Activated CD4-positive, alpha-beta T cell treated with anti-CD3 and anti-CD28 coated beads, Interleukin-2, Interleukin-6, amounts not matched to agents 100 ng/mL and 50 ng/mL, durations not matched to agents 16 hours and 8 hours (primary cell): ENCODE measurements at regions not wholly inside any gene's neighbourhood (a gene's known extent, or its start where the extent isn't known, plus 50 kb on each side); places are given as distances from the start of the nearest gene placed in this dataset.
"Not testable (repeated sequence)": the region's sequence is repeated elsewhere in the genome, so short reads cannot be mapped to it uniquely, and the experiment has no call there.

ENCODE experiments used
- DNase-seq: peaks from one replicate; pipeline ENCODE4 v3.0.0-alpha.2; 2020

DNA sequence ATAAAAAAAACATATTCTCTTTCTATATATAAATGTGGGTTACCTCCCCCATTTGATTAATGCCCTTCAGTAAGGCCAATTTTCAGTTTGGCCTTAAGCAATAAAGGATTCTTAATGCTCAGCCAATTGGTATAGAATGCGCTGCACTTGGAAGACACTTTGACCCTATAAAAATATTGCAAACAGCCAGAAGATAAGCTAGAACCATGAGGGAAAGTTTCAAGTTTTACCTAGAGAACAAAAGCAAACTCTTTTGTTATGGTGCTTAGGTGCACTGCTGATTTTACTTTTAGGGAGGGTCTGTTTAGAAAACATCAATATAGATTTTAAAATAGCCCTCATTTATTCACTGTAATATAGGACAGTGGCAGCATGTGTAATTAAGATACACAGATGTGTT lies 251.6 kb upstream of the SLC16A7 start:
- DNase-seq = no peak

DNA sequence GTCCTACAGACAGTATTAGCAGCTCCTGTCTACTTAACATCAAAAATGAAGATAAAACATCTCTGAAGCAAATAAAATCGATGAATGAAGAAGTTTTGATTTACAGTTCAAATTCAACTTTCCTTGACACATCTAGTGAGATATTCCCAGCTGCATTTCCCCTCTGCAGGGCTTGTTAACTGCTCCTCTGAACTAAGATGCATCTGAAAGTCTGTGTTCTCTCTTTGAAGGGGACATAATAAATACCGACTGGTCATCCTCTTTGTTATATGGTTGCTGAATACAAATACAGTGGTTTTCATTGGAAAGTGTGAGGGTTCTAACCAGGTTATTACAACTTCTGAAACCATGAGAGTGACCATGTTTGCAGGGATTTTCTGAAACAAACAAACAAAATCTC lies 266.4 kb upstream of the SLC16A7 start:
- DNase-seq = no peak

DNA sequence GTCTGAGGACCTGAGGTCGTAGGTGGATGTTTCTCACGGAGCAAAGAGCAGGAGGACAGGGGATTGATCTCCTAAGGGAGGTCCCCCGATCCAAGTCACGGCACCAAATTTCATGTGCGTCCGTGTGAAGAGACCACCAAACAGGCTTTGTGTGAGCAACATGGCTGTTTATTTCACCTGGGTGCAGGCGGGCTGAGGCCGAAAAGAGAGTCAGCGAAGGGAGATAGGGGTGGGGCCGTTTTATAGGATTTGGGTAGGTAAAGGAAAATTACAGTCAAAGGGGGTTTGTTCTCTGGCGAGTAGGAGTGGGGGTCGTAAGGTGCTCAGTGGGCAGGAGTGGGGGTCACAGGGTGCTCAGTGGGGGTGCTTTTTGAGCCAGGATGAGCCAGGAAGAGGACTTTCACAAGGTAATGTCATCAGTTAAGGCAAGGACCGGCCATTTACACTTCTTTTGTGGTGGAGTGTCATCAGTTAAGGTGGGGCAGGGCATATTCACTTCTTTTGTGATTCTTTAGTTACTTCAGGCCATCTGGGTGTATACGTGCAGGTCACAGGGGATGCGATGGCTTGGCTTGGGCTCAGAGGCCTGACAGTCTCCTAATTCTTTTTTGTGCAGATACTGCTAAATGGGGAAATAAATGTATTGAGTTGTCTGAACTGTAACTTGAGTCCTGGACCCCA lies 267.3 kb upstream of the SLC16A7 start:
- DNase-seq = not testable (repeated sequence)

DNA sequence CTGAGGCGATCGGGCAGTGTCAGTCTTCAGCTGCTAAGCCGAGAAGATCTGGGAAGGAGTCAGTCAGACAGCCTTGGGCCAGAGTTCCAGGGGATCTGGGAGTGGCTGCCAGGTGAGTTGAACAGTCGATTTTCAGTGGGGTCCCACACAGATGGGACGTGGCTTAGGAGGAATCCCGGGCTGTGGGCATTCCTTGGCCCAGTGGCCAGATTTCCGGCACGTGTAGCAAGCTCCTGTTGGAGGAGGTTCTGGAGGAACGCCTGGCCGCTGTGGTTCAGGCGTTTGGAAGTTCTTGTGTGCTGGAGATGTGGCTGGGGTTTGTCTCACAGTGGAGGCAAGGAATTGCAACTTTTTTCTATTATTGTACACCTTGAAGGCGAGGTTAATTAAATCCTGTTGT lies 269.4 kb upstream of the SLC16A7 start:
- not testable (repeated sequence) for DNase-seq

DNA sequence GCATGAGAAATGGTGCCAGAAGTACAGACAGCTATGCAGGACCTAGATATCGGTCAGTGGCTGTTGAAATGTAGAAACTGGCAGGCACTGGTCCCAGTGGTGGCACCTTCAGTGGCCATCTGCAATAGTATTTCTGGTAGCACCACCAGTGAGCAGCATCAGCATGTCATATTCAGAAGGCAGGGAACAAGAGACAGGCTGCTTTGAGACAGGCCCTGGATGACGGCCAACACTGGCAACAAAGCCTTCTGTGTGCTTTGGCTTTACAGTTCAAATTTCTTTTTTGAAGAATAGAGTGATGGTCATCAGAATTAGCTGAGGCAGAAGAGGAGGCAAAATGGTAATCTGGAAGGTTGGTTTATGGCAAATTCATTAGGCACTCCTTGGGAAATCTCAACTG lies 273.4 kb upstream of the SLC16A7 start:
- no peak for DNase-seq

DNA sequence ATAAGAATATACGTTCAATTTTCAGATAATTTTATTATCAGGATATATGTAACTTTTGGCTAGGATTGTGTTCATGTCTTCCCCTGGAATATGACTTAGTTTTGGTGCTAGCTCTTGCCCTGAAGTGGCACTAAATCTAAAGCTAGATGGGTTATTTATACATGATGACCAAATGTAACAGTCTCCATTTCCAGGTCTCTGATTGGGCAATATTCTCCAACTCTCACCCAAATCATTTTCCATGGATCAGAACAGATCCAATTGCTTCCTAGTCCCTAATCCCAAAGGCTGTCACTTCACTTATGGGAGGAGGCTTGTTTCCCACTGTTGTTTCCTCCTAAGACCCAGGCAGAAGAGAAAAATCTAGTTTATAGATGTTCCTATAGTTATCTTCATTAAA lies 274.6 kb upstream of the SLC16A7 start:
- no peak for DNase-seq

GRCh38 chr12:59320112-59320511 lies 275.7 kb upstream of the SLC16A7 start:
- DNase-seq = no peak

GRCh38 chr12:59318940-59319339 lies 276.9 kb upstream of the SLC16A7 start:
- DNase-seq = no peak

GRCh38 chr12:59317598-59317997 lies 278.2 kb upstream of the SLC16A7 start:
- DNase-seq = no peak

GRCh38 chr12:59316938-59317337 lies 278.9 kb upstream of the SLC16A7 start:
- DNase-seq = no peak

DNA sequence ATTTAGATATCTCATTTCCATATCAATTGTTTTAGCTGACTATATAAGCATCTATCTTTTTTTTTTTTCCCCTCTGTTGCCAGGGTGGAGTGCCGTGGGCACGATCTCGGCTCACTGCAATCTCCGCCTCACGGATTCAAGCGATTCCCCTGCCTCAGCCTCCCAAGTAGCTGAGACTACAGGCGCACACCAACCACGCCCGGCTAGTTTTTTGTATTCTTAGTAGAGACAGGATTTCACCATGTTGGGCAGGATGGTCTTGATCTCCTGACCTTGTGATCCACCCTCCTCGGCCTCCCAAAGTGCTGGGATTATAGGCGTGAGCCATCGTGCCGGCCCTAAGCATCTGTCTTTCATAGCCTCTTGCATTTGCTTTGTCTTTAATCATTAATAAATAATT lies 279.5 kb upstream of the SLC16A7 start:
- DNase-seq = not testable (repeated sequence)

DNA sequence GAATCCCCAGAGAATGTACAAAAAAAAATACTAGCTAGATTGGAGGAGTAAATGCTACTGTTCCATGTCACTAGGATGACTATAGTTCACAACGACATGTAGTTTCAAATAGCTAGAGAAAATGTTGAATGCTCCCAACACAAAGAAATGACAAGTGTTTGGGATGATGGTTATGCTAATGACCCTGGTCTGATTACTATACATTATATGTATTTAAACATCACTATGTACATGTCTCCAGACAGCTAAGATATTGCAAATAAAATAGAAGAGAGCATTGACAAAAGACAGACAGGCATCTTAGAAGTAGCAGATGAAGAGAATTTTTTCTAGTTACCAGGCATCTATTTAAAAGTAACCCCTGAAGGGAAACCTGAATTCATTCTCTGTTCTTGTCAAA lies 281.6 kb upstream of the SLC16A7 start:
- no peak for DNase-seq

GRCh38 chr12:59304077-59304721 lies 291.6 kb upstream of the SLC16A7 start:
- DNase-seq = no peak

DNA sequence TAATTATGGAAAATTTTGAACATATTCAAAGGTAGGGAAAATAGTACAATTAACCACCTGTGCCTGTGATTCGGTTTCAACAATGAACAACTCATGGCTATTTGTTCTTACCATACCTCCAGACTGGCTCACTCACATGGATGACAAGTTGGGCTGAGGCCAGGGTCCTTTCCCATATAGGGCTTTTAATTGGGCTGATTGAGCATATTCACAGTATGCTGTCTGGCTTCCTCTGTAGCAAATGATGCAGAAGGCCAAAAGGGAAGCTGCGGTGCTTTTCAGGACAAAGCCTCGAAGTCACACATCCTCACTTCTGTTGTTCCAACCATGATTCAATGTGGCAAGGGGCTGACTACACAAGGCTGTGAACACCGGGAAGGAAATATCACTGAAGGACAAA lies 297.5 kb upstream of the SLC16A7 start:
- DNase-seq = no peak

DNA sequence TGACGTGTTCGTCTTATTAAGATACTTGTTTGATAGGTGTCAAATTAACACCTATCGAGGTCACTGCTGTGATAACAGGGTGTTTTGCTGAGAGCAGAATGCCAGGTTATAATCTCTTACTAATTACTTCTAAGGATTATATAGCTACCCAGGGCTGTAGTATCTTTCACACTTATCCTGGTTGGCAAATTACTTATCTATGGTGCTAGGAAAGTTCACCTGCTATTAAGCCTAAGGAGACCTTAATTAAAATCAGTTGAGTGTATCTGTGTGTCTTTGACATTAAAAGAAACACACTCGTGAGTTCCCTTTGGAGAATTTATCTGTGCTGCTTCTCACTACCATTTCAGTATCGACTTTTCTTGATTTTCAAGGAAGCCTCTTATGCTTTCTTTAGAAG lies 301.6 kb upstream of the SLC16A7 start:
- no peak for DNase-seq

DNA sequence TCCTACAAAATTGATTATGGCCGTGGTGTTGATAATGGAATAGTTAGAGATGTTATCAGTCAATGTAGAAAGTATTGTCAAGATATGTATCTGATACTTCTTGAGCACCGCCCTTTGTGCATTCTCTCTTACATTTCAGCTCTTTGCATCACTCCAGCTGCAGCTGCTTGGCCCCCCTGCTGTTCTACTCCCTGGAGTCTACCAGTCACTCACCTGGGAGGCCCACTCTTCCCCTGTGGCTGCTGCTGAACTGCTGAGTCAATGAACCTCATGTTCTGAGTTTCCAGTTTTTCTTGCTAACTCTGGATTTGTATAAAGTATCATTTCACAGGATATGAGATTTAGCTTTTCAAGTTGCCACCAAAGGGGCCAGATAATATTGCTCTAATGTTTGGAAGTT lies 312.8 kb upstream of the SLC16A7 start:
- no peak for DNase-seq

- DNase-seq = not testable (repeated sequence)
Observed at GRCh38 chr12:59273561-59273960, 322.3 kb upstream of the SLC16A7 start.

- no peak for DNase-seq
Observed at GRCh38 chr12:59268295-59268809, 327.5 kb upstream of the SLC16A7 start.

GRCh38 chr12:59260202-59260601 lies 335.6 kb upstream of the SLC16A7 start:
- no peak for DNase-seq

GRCh38 chr12:59252731-59253130 lies 332.4 kb upstream of the LRIG3 start:
- DNase-seq = no peak

GRCh38 chr12:59250766-59251165 lies 330.5 kb upstream of the LRIG3 start:
- DNase-seq = no peak

GRCh38 chr12:59240048-59240447 lies 319.7 kb upstream of the LRIG3 start:
- no peak for DNase-seq

- no peak for DNase-seq
Observed at GRCh38 chr12:59234391-59234790, 314.1 kb upstream of the LRIG3 start.

DNA sequence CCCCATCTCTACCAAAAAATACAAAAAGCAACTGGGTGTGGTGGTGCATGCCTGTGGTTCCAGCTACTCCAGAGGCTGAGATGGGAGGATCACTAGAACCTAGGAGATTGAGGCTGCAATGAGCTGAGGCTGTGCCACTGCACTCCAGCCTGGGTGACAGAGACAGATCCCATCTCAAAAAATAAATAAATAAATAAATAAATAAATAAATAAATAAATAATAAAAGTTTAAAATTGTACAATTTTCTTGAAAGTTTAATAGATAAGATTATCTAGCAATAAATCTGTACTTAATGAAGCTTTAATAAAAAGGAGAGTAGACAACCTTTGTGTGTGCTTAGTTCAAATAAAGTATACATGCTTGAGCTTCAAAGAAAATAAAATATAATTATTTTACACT lies 310.0 kb upstream of the LRIG3 start:
- no peak for DNase-seq

DNA sequence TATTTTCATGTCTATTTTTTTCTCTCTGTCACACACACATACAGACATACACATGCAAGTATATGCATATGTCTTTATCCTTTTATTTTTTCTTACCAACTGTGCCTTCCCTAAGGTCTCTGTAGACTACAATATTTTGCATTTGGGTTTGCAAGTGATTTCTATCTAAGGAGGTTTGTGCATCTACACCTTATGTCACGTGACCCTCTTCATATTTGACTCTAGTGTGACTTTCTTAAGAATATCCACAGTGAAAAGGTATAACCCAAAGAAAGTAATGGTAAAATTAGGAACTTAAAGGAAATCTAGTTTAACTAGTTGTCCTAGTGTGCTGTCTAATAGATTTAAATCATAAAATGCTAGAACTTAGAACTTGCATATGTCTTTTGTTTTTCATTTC lies 298.8 kb upstream of the LRIG3 start:
- DNase-seq = no peak
